Nephron progenitor cell (in vitro differentiated cells): ENCODE measurements at regions not wholly inside any gene's neighbourhood (a gene's known extent, or its start where the extent isn't known, plus 50 kb on each side); places are given as distances from the start of the nearest gene placed in this dataset.

Source experiments
- DNase-seq: peaks from one replicate; pipeline ENCODE4 v3.0.0; 2021
- H3K27ac Mint-ChIP-seq: 2 replicates; pipeline ENCODE4 v1.8.0; 2021; ENCODE audit warnings: mild to moderate bottlenecking, moderate library complexity, mixed read lengths
- H3K27me3 Mint-ChIP-seq: 2 replicates; pipeline ENCODE4 v1.8.0; 2021; ENCODE audit warnings: mild to moderate bottlenecking, low read depth, mixed read lengths; ENCODE audit not compliant: poor library complexity
- H3K36me3 Mint-ChIP-seq: 2 replicates; pipeline ENCODE4 v1.8.0; 2021; ENCODE audit warnings: low read depth, mixed read lengths
- H3K4me1 Mint-ChIP-seq: 2 replicates; pipeline ENCODE4 v1.8.0; 2021; ENCODE audit warnings: mixed read lengths
- H3K4me3 Mint-ChIP-seq: 2 replicates; pipeline ENCODE4 v1.8.0; 2021; ENCODE audit warnings: mild to moderate bottlenecking, moderate library complexity, mixed read lengths
- H3K9me3 Mint-ChIP-seq: 2 replicates; pipeline ENCODE4 v1.8.0; 2021; ENCODE audit warnings: mild to moderate bottlenecking, moderate library complexity, mixed read lengths
- CTCF ChIP-seq: fragments of 200-600 bp; sonication (generic); IDR thresholded peaks from 2 replicates; pipeline ENCODE4 v1.5.0; 2021; ENCODE audit warnings: antibody characterized with exemption

DNA sequence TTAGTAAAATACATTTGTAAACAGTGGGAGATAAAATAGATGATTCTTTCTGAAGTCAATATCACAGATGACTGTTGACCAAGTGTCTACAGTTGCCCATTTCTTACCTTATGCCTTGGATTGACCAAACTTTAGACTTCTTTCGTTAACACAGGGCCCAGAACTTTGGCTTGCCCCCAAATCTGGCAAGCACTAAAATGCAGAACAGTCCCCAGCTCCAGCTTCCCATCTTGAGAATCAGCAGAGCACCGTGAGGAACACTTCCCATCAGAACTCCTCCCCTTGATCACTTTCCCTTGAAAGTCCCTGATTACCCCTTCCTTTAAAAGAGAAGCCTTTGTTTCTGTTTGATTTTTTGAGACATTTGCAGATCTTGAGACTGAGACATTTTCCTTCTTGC is 1039.9 kb downstream of the TLE1 start:
- DNase-seq: no peak
- no peak for TF ChIP-seq CTCF
- no peak overlapping the region for H3K27ac Mint-ChIP-seq

DNA sequence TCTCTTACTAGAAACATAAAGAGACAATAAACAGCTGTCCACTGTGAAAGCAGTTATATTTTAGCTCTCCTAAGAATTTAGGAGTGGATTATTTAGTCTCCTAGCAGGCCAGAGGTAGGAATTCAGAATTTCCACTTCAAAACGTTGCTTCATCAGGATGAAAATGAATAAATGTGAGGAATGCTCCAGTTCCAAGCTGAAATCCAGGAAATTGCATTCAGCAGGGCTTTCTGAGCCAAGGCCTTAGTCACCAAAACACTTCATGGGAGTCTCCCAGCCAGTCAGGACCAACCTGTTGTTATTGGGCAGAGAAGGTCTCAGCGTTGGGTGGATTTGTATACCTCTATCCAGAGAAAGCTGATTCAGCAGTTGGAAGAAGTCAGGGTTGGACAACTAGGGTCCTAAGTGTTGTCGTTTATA is 1040.3 kb downstream of the TLE1 start:
- H3K27ac Mint-ChIP-seq: no peak overlapping the region

More for the DNA sequence above, 1039.9 kb downstream of the TLE1 start:
- no peaks in the 10 kb centered on the region for H3K4me1 Mint-ChIP-seq
- peaks cover 9% of the 10 kb centered on the region for H3K9me3 Mint-ChIP-seq
- no peaks in the 10 kb centered on the region for H3K27me3 Mint-ChIP-seq
- no peak overlapping the region for H3K4me3 Mint-ChIP-seq
- peaks cover 6% of the 10 kb centered on the region for H3K36me3 Mint-ChIP-seq

GRCh38 chr9:80648336-80648735 is 1041.0 kb downstream of the TLE1 start:
- Mint-ChIP-seq H3K4me3 (no peak overlapping the region), H3K9me3 (peaks cover 15% of the 10 kb centered on the region), H3K27ac (no peak overlapping the region), H3K4me1 (no peaks in the 10 kb centered on the region), H3K27me3 (no peaks in the 10 kb centered on the region), H3K36me3 (peaks cover 12% of the 10 kb centered on the region)
- no peak for DNase-seq
- no peak for TF ChIP-seq CTCF

More for the DNA sequence above, 1040.3 kb downstream of the TLE1 start:
- no peak overlapping the region for H3K4me3 Mint-ChIP-seq
- peaks cover 9% of the 10 kb centered on the region for H3K36me3 Mint-ChIP-seq
- TF ChIP-seq CTCF: no peak
- DNase-seq: no peak
- H3K9me3 Mint-ChIP-seq: peaks cover 12% of the 10 kb centered on the region
- no peaks in the 10 kb centered on the region for H3K4me1 Mint-ChIP-seq
- no peaks in the 10 kb centered on the region for H3K27me3 Mint-ChIP-seq

DNA sequence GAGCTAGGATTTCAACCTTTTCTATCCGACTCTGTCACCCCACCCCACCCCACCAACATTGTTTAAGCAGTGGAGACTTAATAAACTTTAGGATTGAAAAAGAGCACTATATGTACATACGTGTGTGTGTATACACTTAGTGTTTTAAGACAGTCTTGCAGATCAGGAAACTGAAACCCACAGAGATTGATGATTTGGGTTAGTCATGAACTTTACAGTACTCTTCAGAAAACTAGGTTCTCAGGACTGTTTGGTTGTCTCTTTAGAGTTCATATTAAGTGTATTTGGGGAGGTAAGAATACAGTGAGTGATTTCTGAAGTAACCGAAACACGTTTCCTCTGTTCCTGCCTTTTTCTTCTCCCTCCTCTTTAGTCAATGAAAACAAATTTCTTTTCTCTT is 1043.1 kb downstream of the TLE1 start:
- no peak for DNase-seq
- H3K27me3 Mint-ChIP-seq: no peaks in the 10 kb centered on the region
- H3K9me3 Mint-ChIP-seq: peaks cover 16% of the 10 kb centered on the region
- no peak overlapping the region for H3K4me3 Mint-ChIP-seq
- no peaks in the 10 kb centered on the region for H3K4me1 Mint-ChIP-seq
- H3K36me3 Mint-ChIP-seq: peaks cover 12% of the 10 kb centered on the region
- no peak for TF ChIP-seq CTCF
- no peak overlapping the region for H3K27ac Mint-ChIP-seq

GRCh38 chr9:80644044-80644443 is 1045.3 kb downstream of the TLE1 start:
- TF ChIP-seq CTCF: no peak
- H3K27me3 Mint-ChIP-seq: no peaks in the 10 kb centered on the region
- H3K27ac Mint-ChIP-seq: no peak overlapping the region
- H3K4me1 Mint-ChIP-seq: no peaks in the 10 kb centered on the region
- H3K9me3 Mint-ChIP-seq: peaks cover 16% of the 10 kb centered on the region
- DNase-seq: no peak
- no peak overlapping the region for H3K4me3 Mint-ChIP-seq
- peaks cover 12% of the 10 kb centered on the region for H3K36me3 Mint-ChIP-seq

DNA sequence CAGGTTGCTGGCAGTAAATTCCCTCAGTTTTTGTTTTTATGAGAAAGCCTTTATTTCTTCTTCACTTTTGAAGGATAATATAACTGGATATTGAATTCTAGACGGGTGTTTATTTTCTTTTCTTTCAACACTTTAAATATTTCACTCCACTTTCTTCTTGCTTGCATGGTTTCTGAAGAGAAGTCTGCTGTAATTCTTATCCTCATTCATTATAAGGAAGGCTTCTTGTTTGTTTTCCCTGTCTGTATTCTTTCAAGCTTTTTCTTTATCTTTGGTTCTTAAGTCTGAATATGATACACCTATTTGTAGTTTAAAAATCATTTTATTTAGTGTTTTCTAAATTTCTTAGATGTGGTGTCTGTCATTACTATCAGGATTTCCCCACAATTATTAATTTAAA is 1054.3 kb downstream of the TLE1 start:
- TF ChIP-seq CTCF: no peak

More for the DNA sequence above, 1054.3 kb downstream of the TLE1 start:
- Mint-ChIP-seq H3K4me3 (no peak overlapping the region), H3K36me3 (peaks cover 26% of the 10 kb centered on the region), H3K9me3 (peaks cover 46% of the 10 kb centered on the region), H3K4me1 (no peaks in the 10 kb centered on the region), H3K27me3 (no peaks in the 10 kb centered on the region), H3K27ac (no peak overlapping the region)
- DNase-seq: no peak
